RCC 7860 (cell line): ENCODE measurements at regions not wholly inside any gene's neighbourhood (a gene's known extent, or its start where the extent isn't known, plus 50 kb on each side); places are given as distances from the start of the nearest gene placed in this dataset.

ENCODE experiments used
- DNase-seq: peaks from one replicate; pipeline ENCODE4 v3.0.0-alpha.2; 2015; ENCODE audit warnings: low spot score
- FAIRE-seq: peaks from 2 replicates; lab custom pipeline; 2012; peaks lifted over from hg19 to GRCh38; lab: Jason Lieb, UNC

GRCh38 chr7:19239951-19240350 lies 94.7 kb upstream of the FERD3L start:
- FAIRE-seq = no peak

GRCh38 chr7:19235680-19236079 lies 90.5 kb upstream of the FERD3L start:
- FAIRE-seq (no peak), DNase-seq (no peak)

More at GRCh38 chr7:19239951-19240350, 94.7 kb upstream of the FERD3L start:
- no peak for DNase-seq

GRCh38 chr7:19224951-19225350 lies 79.7 kb upstream of the FERD3L start:
- FAIRE-seq (no peak), DNase-seq (no peak)

- DNase-seq (no peak), FAIRE-seq (no peak)
Measured at GRCh38 chr7:19215412-19215811, 70.2 kb upstream of the FERD3L start.

- no peak for FAIRE-seq
- DNase-seq = no peak
Measured at GRCh38 chr7:19213746-19214145, 68.5 kb upstream of the FERD3L start.

- no peak for FAIRE-seq
- DNase-seq = no peak
Measured at GRCh38 chr7:19210893-19211413, 65.7 kb upstream of the FERD3L start.

GRCh38 chr7:19209166-19209696 lies 64.0 kb upstream of the FERD3L start:
- FAIRE-seq (no peak), DNase-seq (no peak)

- DNase-seq = no peak
- FAIRE-seq = no peak
Measured at GRCh38 chr7:19206721-19207120, 61.5 kb upstream of the FERD3L start.

- no peak for FAIRE-seq
Measured at GRCh38 chr7:19203686-19204085, 58.5 kb upstream of the FERD3L start.

GRCh38 chr7:19202599-19202998 lies 57.4 kb upstream of the FERD3L start:
- FAIRE-seq (no peak), DNase-seq (no peak)

More at GRCh38 chr7:19203686-19204085, 58.5 kb upstream of the FERD3L start:
- DNase-seq = no peak
